GM19397 (cell line): ENCODE measurements at regions not wholly inside any gene's neighbourhood (a gene's known extent, or its start where the extent isn't known, plus 50 kb on each side); places are given as distances from the start of the nearest gene placed in this dataset.
"Not testable (repeated sequence)": the region's sequence is repeated elsewhere in the genome, so short reads cannot be mapped to it uniquely, and the experiment has no call there.

Experiments
- ATAC-seq: cut with Tn5 transposase; IDR thresholded peaks from one replicate; pipeline ENCODE4 v1.9.1; 2021; ENCODE audit warnings: mild to moderate bottlenecking, moderate library complexity; ENCODE audit not compliant: unreplicated experiment

DNA sequence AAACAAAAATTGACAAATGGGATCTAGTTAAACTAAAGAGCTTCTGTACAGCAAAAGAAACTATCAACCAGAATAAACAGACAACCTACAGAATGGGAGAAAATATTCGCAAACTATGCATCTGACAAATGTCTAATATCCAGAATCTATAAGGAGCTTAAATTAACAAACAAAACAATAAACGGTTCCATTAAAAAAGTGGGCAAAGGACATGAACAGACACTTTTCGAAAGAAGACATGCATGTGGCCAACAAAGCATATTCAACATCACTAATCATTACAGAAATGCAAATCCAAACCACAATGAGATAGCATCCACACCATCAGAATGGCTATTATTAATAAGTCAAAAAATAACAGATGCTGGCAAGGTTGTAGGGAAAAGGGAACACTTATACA, 50.5 kb upstream of the MED13L start:
- not testable (repeated sequence) for ATAC-seq

DNA sequence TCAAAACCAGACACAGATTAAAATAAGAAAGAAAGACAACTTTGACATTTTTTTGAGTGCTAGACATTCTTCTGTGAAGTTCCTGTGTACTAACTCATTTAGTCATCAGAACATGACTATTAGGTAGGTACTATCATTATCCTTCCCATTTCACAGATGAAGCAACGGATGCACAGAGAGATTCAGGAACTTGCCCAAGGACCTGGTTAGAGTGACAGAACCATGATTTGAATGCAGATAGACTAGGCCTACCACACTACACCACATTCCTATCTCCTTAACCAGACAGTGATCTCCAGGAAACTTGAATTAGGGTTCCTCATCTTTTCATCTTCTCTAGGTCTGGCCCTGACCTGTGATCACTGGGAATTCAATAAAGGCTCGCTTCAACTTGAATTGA, 54.4 kb upstream of the MED13L start:
- no peak for ATAC-seq

DNA sequence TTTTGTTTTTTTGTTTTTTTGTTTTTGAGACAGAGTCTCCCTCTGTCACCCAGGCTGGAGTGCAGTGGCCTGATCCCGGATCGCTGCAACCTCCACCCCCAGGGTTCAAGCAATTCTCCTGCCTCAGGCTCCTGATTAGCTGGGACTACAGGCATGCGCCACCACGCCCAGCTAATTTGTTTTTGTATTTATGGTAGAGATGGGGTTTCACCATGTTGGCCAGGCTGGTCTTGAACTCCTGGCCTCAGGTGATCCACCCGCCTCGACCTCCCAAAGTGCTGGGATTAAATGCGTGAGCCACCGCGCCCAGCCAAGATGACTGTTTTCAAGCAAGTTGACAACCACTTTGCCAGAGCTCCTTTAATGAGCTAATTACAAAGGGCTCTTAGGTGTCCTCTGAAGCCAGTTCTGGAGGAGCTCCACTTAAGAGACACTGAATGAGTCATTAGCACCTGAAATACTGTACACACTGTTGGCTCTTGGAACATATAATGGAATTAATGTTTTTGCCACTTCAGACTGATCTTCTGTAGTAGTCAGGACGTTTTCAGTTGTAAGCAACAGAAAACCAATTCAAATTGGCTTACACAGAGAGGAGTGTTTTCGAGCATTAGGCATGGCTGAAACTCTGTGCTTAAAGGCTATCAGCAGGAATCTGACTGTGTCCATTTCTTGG, 55.4 kb upstream of the MED13L start:
- no peak for ATAC-seq

DNA sequence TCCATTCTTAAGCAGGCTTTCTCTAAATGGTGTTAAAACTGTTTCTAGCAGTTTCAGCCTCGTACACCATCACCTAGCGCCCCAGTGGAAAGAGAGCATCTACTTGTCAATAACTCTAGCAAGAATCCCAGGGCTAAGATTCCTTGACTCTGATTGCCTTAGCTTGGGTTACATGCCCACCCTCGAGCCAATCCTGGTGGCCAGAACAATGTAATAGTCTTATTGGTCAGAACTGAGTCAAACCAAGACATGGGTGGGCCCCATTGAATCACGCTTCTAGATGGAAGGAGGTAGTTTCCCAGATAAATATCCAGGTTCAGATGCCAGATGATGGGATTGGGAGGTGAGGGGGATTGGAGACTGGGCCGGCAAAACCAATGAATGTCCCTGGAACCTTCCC, 55.9 kb upstream of the MED13L start:
- no peak for ATAC-seq

DNA sequence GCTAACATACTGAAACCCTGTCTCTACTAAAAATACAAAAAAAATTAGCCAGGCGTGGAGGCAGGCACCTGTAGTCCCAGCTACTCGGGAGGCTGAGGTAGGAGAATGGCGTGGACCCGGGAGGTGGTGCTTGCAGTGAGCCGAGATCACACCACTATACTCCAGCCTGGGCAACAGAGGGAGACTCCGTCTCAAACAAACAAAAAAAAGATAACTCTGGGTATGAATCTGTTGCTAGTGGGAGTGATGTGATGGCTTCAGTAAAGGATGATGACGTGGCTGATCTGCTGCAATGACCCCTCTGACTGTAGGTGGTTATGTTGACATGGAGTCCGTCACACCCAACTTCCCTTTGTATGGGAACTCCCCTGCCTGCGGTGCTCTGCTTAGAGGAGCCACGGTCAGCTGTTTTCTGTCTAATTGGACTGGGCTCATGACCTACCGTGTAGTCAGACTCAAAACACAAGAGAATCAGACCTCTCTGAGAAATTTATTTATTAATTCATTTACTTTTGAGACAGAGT, 59.1 kb upstream of the MED13L start:
- ATAC-seq = peak; percentile 72

DNA sequence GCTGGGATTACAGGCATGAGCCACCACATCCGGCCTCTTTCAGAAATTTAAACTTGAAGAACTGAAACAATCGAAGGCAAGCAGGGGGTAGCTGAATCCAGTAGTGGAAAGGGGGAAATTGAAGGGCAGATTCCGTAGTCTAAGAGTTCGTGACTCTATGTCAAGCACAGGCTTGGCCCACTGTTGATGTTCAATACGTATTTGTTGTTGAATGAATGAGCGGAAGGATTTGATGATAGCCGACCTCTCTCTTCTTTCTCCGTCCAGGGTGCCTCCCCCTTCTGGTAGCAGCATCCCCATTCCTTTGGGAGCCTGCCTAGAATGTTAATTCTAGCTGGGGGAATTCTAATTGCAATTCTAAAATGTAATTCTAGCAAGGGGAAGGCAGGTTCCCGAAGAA, 59.8 kb upstream of the MED13L start:
- ATAC-seq = no peak

DNA sequence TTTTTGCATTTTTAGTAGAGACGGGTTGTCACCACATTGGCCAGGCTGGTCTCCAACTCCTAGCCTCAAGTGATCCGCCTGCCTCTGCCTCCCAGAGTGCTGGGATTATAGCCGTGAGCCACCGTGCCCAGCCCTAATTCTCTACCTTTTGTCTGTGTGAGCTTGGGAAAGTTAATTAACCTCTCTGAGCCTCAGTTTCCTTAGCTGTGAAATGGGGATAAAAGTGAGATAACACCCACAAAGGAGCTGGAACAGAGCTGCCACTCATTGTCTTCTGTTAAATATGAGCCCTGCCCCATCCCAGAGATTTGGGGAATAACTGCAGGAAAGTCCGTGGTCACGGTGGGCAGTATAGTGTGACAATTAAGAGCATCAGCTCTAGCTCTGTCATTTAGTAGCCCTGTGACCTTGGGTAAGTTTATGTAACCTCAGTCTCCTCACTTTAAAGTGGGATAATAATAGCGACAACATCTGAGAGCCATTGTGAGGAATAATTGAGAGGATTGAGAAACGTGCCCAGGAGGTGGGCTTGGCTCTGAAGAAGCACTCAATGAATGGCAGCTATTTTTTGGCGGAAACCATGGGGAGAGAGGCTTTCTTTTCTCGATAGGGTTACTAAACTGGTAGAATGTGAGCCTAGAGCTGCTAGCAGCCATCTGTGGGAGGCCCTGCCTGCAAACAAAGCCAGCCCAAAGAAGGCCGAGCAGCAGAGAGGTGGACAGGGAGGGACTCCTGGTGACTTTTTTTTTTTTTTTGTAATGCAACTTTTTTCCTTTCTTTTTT, 60.8 kb upstream of the MED13L start:
- no peak for ATAC-seq

DNA sequence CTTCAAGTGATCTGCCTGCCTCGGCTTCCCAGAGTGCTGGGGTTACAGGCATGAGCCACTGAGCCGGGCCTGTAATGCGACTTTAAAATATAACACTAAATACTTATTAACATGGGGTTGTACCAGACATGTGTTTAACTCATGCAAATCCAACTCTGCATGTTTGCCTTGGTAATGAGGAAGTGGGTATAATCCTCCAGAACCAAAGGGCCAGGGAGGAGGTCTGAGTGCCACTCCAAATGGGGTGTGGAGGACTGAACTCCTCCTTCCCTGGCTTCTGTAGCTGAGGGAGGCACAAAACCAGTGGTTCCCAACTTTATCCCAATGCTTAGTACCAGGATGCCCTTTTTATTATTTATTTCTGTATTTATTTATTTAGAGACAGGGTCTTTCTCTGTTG, 61.6 kb upstream of the MED13L start:
- no peak for ATAC-seq

DNA sequence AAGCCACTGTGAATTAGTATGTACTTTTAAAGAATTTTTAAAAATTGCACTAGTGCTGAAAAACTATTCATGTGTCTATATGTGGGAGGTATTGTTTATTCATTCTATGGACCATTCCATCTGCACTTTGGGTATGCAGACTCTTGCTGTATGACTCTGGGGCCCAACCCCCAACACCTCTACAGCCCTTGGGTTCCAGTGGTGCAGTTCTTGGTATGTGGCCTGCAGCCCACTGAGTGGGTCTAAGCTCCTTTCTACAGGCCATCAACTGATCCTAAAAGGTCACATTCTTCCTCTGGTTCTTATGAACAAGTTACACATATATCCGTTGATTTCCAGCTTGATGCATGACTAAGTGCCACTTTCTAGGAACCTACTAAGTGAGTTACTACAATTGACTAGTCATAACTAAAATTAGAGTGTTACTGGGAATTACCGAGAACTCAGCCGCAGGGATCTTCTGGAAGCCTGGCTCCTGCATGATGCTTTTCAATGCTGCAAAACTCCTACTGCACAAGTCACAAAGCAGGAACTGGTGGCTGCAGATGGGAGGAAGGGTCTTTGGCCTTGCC, 62.4 kb upstream of the MED13L start:
- no peak for ATAC-seq

DNA sequence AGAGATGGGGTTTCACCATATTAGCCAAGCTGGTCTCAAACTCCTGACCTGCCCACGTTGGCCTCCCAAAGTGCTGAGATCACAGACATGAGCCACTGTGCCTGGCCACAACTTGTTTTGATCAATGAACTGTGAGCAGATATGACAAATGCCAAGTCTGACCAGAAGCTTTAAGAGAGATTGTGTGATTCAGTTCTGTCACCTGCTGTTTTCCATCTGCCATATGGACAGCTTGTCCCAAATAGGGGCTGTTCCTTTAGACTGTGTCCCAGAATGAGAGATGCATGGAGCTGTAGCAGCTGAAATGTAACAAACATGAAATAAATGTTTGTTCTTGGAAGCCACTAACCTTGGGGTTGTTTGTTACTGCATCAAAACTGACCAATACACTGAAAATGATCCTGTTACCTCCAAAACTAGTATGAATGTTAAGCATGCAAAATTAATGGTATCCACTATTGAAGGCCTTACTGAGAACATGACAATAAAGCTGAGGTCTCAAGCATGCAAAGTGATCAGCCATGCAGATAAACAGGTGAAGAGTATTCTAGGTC, 65.9 kb upstream of the MED13L start:
- no peak for ATAC-seq

DNA sequence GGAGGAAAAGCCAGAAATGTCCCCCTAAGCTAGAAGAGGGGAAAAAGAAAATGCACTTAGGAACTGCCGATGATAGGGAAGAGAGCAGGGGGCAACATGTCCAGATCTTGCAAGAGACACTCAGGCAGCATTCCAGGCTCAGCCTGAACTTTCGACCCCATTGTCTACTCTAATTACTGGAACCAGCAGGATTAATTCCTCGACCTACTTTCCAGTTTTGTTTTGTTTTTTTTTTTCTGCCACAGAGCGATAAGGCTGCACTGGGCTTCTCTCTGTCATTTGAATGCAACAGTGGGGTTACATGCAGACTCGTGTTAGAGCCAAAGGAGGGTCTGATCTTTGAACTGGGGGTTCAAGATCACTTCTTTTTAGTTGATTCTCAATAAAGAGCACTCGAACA, 68.7 kb upstream of the MED13L start:
- no peak for ATAC-seq

DNA sequence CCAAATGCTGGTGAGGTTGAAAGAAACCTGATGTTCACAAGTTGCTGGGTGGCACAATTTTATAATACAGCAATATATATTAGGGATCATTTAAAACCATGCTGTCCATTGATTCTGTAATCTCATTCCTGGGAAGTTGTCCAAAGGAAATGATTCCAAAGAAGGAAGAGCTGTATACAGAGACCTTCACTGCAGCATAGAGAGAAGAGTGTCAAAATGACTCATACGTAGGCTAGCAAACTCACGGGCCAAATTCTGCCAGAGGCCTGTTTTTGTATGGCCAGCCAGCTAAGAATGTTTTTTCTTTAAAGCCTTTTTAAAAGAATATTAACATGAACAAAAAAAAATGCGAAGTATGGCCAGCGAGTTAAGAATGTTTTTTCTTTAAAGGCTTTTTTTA, 69.2 kb upstream of the MED13L start:
- no peak for ATAC-seq

DNA sequence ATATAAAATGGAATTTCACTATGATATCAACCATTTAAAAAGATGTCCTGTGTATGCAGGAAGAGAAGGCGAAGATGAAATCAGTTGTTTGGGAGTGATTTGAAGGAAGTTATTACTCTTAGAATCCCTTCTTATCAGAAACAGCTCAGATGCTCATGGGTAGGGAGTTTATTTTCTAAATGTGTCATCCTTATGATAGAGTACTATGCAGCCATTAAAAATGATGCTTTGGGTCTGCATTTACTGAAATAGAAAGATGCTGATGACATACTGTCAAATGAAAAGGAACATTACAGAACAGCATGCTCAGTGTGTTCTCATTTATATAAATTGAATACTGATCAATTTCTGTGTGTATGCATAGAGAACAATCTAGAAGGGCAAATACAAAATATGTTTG, 69.8 kb upstream of the MED13L start:
- ATAC-seq = no peak

DNA sequence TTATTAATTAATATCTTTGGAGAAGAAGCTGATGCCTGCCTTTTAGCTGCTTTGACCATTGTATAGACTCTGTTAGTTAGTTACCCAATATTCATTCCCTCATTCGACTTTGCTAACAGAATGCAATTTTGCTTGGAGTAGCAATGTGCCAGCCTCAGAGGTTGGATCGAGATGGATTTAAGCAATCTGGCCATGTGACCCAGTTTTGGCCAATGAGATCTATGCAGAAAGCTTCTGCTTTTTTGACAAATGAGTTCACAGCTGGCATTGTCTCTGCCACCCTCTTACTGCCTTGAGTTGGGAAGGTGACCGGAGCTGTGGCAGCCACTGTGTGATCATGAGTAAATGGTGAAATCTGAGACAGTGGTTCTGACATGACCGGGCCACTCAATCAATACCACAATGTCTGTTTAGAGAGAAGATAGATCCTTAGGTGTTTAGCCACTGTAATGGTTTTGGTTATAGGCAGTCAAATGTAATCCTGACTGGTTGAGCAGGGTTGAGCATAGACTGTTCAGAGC, 74.9 kb upstream of the MED13L start:
- no peak for ATAC-seq

DNA sequence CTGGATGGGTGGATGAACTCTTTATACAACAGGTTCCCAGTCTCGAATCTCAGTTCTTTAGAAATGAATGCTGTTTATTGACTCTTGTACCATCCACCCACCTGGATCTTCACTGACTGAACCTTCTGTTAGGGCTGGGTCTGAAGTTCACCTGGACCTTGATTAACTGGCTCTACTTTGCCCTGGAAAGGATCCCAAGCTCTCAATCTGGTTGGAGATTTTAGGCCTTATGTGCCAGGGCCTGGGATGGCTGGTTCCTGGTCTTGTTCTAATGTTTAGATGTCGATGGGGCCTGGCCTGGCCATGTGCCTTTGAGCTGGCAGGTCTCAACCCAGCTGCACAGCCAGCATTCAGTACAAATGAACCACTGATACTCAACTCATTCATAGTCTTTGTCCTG, 76.5 kb upstream of the MED13L start:
- ATAC-seq = no peak

DNA sequence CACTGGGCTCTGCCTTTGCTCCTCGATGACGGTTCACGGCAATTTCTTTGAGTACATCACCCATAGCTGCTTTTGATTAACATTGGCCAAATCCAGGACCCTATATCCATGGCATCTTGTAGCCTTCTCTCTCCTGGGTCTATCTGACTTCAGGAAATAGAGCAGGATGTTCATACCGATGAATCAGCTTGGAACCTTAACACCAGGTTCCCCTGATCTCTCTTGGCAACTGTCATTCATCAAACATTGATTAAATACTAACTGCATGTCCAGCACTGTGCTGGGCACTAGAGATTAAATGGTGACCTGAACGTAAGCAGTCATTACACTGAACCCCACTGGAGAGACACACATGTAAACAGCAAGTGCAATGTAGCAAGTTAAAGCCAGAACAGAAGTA, 77.0 kb upstream of the MED13L start:
- ATAC-seq = no peak

DNA sequence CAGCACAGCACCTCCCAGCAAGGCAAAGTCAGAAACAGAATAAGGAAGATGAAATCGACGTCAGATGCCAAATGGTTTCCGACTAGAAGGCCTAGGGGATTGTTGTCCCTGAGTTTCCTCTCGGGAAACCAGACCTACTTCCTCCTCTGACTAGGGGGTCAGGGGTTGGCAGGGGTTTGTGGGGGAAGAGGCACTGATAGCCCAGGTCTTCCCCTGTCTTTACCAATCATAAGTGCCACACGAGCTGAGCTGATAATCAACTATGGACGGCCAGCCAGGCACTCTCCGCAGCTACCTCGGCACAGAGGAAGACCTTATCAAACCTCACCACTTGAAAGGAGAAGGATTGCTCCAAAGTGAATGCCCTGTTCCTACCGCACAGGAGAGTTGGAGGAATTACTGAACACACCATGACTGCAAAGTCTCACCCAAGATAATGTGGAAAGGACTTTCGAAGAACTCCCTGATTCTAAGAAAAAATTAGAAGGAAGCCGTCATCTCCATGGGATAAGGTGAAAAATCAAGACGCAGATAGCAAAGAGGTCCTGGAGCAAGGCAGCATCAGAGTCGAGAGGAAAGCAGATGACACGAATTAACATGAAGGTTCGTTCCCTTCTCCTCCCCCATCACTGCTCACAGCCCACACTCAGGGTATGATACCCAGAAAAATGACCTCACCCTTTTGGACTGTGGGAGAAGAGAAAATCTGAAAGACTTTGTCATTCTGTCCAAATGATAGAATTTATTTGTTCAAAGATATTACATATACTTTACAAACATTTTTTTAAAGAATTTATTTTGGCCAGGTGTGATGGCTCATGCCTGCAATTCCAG, 77.7 kb upstream of the MED13L start:
- ATAC-seq = no peak

DNA sequence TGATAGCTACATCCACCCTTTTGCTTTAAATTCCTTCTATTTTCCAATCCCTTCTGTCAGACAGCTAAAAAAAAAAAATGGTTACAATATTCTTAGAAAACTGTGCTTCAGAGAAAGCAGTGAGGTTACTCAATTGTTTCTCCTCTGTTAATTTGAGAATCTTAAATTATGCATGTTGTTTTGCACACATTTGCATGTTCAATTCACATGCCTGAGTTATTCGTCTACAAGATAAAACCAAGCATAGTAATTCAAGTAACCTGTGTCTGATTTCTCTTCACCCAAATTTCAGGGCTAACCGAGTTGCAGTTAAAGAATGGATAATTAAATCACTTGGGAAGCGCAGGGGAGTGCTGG, 81.0 kb upstream of the MED13L start:
- no peak for ATAC-seq

DNA sequence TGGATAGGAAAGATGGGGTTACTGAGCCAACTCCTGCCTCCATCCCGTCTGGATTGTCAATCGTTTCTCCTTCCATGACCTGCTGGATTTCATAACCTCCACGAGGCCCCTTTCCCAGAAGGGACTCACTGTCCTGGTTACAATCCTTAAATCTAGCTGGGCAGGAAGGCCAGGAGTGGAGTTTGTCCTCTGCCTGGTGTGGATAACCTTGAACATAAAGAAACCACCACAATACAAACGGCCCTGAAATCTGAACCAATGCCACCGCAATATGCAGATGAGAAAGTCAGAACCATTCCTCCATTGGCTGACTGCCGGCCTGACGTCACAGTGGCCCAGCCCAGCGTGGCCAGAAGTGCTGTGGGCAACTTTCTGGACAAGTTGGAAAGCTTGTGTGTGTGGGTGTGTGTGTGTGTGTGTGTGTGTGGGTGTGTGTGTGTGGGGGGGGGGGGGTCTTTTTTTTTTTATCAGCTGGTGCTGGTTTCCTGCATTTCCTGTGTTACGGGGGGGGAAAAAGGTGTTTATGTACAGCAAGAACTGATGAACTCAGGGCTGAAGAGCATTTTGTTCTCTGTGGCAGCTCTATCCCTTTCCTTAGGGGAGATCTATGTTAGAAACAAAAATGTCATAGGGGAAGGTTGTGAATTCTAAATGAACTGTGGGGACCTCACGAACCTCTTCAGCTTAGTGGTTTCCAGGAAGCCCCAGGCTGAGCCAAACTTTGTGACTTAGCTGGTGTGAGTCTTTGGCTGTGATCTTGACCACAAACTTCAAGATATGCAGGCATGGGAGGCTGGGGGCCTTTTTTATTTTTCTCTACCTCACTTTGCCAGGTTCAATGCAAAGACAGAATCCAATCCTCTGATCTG, 81.6 kb upstream of the MED13L start:
- ATAC-seq = peak; percentile 89
